Kidney (tissue), 13 donors: ENCODE measurements at regions not wholly inside any gene's neighbourhood (a gene's known extent, or its start where the extent isn't known, plus 50 kb on each side); places are given as distances from the start of the nearest gene placed in this dataset.

ENCODE experiments used
- DNase-seq, 5 donors: peaks; one replicate each; pipeline ENCODE4 v3.0.0-alpha.2; 2013 to 2020
- FAIRE-seq: peaks from 2 replicates; lab custom pipeline; 2012; peaks lifted over from hg19 to GRCh38; lab: Jason Lieb, UNC
- H3K27ac ChIP-seq, 2 donors: one replicate each; pipeline ENCODE4 v1.7.0; 2013; ENCODE audit warnings: low read depth in 2 of 2, low read length in 2 of 2, inconsistent platforms in 1 of 2
- H3K27me3 ChIP-seq: one replicate; pipeline ENCODE4 v1.7.1; 2013; ENCODE audit warnings: low read length, inconsistent platforms; ENCODE audit not compliant: control insufficient read depth, insufficient read depth
- H3K36me3 ChIP-seq, 3 donors: one replicate each; pipeline versions ENCODE4 v1.7.0 to v1.7.1; 2013; ENCODE audit warnings: low read length in 3 of 3, control low read depth in 1 of 3, inconsistent platforms in 1 of 3; ENCODE audit not compliant: insufficient read depth in 3 of 3, control insufficient read depth in 2 of 3
- H3K4me1 ChIP-seq, 3 donors: one replicate each; pipeline versions ENCODE4 v1.7.0 to v1.7.1; 2013; ENCODE audit warnings: low read length in 3 of 3, inconsistent platforms in 1 of 3, low read depth in 1 of 3; ENCODE audit not compliant: control insufficient read depth in 2 of 3, insufficient read depth in 2 of 3
- H3K4me3 ChIP-seq, 3 donors: one replicate each; pipeline versions ENCODE4 v1.7.0 to v1.8.1; 2013; ENCODE audit warnings: low read length in 3 of 3, control low read depth in 1 of 3, inconsistent platforms in 1 of 3
- H3K9ac ChIP-seq, 3 donors: one replicate each; pipeline versions ENCODE4 v1.7.0 to v1.7.1; 2013; ENCODE audit warnings: low read length in 3 of 3, control low read depth in 1 of 3, inconsistent platforms in 1 of 3
- H3K9me3 ChIP-seq, 3 donors: one replicate each; pipeline versions ENCODE4 v1.7.0 to v1.7.1; 2013; ENCODE audit warnings: low read length in 3 of 3, control low read depth in 1 of 3, inconsistent platforms in 1 of 3; ENCODE audit not compliant: control insufficient read depth in 2 of 3, insufficient read depth in 1 of 3
- intact Hi-C: fragments of 100-400 bp; cut with DNase I; formaldehyde crosslinking; loops from one replicate; pipeline ENCODE4 v1.11.1; 2022
- TF ChIP-seq, protein P1 (sequence below): IDR thresholded peaks from 3 replicates; pipeline ENCODE4 v1.5.1; 2012; ENCODE audit warnings: mild to moderate bottlenecking, moderate library complexity, borderline replicate concordance; ENCODE audit not compliant: insufficient read depth; ENCODE audit errors: extremely low read depth
- donor health status: control.
- donor health status: control.
- donor health status: control.
- donor health status: control.
- donor health status: control.
- donor health status: DM: yes; HTN: yes; CAD: no.
- donor health status: Normal renal cell carcinoma (clear cell type).

GRCh38 chr4:66439508-66439907, 769.2 kb upstream of the EPHA5 start:
- intact Hi-C loops = no loop called here
- Histone ChIP-seq H3K36me3 (no peaks in the 10 kb centered on the region), H3K27me3 (no peaks in the 10 kb centered on the region), H3K9ac (no peak overlapping the region), H3K4me1 (no peaks in the 10 kb centered on the region), H3K27ac (no peak overlapping the region), H3K4me3 (no peak overlapping the region), H3K9me3 (no peaks in the 10 kb centered on the region)
- DNase-seq = no peak
- no peak for FAIRE-seq
- TF ChIP-seq, protein P1, sequence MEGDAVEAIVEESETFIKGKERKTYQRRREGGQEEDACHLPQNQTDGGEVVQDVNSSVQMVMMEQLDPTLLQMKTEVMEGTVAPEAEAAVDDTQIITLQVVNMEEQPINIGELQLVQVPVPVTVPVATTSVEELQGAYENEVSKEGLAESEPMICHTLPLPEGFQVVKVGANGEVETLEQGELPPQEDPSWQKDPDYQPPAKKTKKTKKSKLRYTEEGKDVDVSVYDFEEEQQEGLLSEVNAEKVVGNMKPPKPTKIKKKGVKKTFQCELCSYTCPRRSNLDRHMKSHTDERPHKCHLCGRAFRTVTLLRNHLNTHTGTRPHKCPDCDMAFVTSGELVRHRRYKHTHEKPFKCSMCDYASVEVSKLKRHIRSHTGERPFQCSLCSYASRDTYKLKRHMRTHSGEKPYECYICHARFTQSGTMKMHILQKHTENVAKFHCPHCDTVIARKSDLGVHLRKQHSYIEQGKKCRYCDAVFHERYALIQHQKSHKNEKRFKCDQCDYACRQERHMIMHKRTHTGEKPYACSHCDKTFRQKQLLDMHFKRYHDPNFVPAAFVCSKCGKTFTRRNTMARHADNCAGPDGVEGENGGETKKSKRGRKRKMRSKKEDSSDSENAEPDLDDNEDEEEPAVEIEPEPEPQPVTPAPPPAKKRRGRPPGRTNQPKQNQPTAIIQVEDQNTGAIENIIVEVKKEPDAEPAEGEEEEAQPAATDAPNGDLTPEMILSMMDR = no peak

- H3K27me3 ChIP-seq = no peaks in the 10 kb centered on the region
- H3K9me3 ChIP-seq = peaks cover 0 to 3% (median 0%) of the 10 kb centered on the region in 3 donors
- peak in 1 of 5 donors; percentile 20 for DNase-seq
- no peak overlapping the region for H3K27ac ChIP-seq
- H3K4me3 ChIP-seq = no peak overlapping the region
- no peak for FAIRE-seq
- intact Hi-C loops = no loop called here
- TF ChIP-seq, protein P1 = no peak
- H3K4me1 ChIP-seq = no peaks in the 10 kb centered on the region
- H3K9ac ChIP-seq = no peak overlapping the region
- H3K36me3 ChIP-seq = no peaks in the 10 kb centered on the region
These were observed 763.4 kb upstream of the EPHA5 start for GRCh38 chr4:66433706-66434105.

DNA sequence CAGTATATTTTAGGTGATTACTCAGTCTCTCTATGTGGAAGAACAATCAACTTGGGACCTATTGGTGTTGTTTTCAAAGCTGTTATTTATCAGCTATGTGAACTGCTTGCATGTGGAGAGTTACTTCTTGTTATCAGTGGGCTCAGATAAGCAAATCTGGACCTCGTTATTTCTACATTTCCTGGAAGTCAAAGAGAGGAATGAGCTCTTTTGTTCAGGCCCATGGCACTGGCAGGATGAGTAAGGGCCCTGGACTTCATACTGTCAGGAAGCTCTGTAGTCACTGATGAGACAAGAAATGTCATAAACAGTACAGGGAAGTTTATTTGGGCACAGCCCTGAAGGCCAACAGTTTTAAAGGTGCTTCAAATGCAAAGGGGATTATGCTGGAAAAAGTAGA, 760.6 kb upstream of the EPHA5 start:
- FAIRE-seq (no peak), DNase-seq (no peak)
- H3K4me3 ChIP-seq = no peak overlapping the region
- H3K9ac ChIP-seq = no peak overlapping the region
- no peaks in the 10 kb centered on the region for H3K4me1 ChIP-seq
- intact Hi-C loops = no loop called here
- no peaks in the 10 kb centered on the region for H3K27me3 ChIP-seq
- no peak overlapping the region for H3K27ac ChIP-seq
- TF ChIP-seq, protein P1 = no peak
- peaks cover 0 to 3% (median 0%) of the 10 kb centered on the region in 3 donors for H3K9me3 ChIP-seq
- no peaks in the 10 kb centered on the region for H3K36me3 ChIP-seq

GRCh38 chr4:66429276-66429675, 759.0 kb upstream of the EPHA5 start:
- no peak overlapping the region for H3K27ac ChIP-seq
- no peaks in the 10 kb centered on the region for H3K4me1 ChIP-seq
- FAIRE-seq (no peak), DNase-seq (no peak)
- H3K27me3 ChIP-seq = no peaks in the 10 kb centered on the region
- TF ChIP-seq, protein P1 = no peak
- no peaks in the 10 kb centered on the region for H3K36me3 ChIP-seq
- no peak overlapping the region for H3K9ac ChIP-seq
- intact Hi-C loops = no loop called here
- H3K9me3 ChIP-seq = peaks cover 0 to 3% (median 0%) of the 10 kb centered on the region in 3 donors
- H3K4me3 ChIP-seq = no peak overlapping the region
